ENCODE measurements at regions not wholly inside any gene's neighbourhood (a gene's known extent, or its start where the extent isn't known, plus 50 kb on each side); places are given as distances from the start of the nearest gene placed in this dataset.

DNA sequence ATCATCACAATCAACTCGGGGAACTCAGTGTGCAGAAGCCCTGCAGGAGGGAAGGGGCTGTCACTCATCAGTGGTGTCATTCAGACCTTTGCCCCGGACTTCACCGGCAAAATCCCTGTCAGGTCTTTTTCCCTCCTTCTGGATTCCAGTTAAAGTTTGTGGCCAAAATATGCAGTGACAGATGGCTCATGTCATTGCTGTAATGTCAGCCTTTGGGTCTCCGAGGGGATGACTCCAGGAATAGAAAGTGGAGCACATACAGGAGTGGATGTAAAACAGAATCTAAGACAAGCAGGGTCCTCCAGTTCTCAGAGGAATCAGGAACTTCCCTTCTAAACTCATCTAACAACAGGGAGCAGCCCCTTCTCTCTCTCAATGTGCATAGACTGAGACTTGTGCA lies 130.3 kb upstream of the RASSF8 start:
- H3K4me3 ChIP-seq (ENCODE audit: low read depth in 1 of 3, low read length in 3 of 3): no peak overlapping the region
- WGBS: 27% methylated on average over 4 of the region's 4 CpGs
- DNase-seq (ENCODE audit: low spot score): no peak

DNA sequence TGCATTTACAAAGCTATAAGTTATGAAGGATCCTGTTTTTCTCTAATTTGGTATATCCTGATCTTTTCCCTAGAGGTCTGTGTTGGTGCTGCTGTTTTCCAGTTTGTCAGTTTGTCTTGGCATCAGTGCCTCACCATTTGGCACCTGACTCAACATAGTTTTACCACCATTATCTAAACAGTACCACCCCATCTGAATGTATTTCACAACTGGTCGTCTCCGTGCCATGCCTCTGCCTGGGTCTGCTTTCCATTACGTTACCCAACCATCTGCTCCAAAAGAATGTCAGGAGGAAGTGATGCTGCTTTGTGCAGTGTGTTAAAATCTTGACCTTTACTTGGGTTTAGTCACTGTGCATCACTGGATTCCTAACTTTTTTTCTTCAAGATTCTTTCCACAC lies 129.3 kb upstream of the RASSF8 start:
- DNase-seq (ENCODE audit: low spot score): no peak

More for the DNA sequence above, 130.3 kb upstream of the RASSF8 start:
- Histone ChIP-seq H3K9me3 (ENCODE audit: control insufficient read depth in 4 of 4, low read length in 3 of 4) (no peaks in the 10 kb centered on the region), H3K4me1 (ENCODE audit: control insufficient read depth in 4 of 4, insufficient read depth in 4 of 4, low read length in 3 of 4) (no peaks in the 10 kb centered on the region), H3K9ac (ENCODE audit: low read depth in 1 of 2, low read length in 2 of 2) (no peak overlapping the region), H3K27ac (ENCODE audit: low read depth in 1 of 2, low read length in 2 of 2) (no peak overlapping the region), H3K36me3 (ENCODE audit: control insufficient read depth in 4 of 4, insufficient read depth in 3 of 4, low read depth in 1 of 4, low read length in 3 of 4) (no peaks in the 10 kb centered on the region), H3K27me3 (ENCODE audit: control insufficient read depth in 4 of 4, insufficient read depth in 4 of 4, low read length in 3 of 4) (peaks cover 0 to 3% (median 0%) of the 10 kb centered on the region in 4 donors)
- TF ChIP-seq FOXA2 (IDR thresholded peaks at IDR 0.05): no peak
- TF ChIP-seq, protein P1, sequence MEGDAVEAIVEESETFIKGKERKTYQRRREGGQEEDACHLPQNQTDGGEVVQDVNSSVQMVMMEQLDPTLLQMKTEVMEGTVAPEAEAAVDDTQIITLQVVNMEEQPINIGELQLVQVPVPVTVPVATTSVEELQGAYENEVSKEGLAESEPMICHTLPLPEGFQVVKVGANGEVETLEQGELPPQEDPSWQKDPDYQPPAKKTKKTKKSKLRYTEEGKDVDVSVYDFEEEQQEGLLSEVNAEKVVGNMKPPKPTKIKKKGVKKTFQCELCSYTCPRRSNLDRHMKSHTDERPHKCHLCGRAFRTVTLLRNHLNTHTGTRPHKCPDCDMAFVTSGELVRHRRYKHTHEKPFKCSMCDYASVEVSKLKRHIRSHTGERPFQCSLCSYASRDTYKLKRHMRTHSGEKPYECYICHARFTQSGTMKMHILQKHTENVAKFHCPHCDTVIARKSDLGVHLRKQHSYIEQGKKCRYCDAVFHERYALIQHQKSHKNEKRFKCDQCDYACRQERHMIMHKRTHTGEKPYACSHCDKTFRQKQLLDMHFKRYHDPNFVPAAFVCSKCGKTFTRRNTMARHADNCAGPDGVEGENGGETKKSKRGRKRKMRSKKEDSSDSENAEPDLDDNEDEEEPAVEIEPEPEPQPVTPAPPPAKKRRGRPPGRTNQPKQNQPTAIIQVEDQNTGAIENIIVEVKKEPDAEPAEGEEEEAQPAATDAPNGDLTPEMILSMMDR (IDR thresholded peaks at IDR 0.05; ENCODE audit: low read depth, low read length, missing input control): no peak
- no peak for TF ChIP-seq NR2F2 (IDR thresholded peaks at IDR 0.05)
- TF ChIP-seq EGR1 (IDR thresholded peaks at IDR 0.05; ENCODE audit: low read depth in 2 of 2): no peak
- TF ChIP-seq YY1 (IDR thresholded peaks at IDR 0.05): no peak
- TF ChIP-seq RAD21 (IDR thresholded peaks at IDR 0.05): no peak
- TF ChIP-seq ATF3 (IDR thresholded peaks at IDR 0.05): no peak
- no peak for TF ChIP-seq JUND (IDR thresholded peaks at IDR 0.05)
- no peak for TF ChIP-seq HNF4A (conservative IDR thresholded peaks at IDR 0.05)
- TF ChIP-seq HNF4G (IDR thresholded peaks at IDR 0.05): no peak
- TF ChIP-seq GABPA (IDR thresholded peaks at IDR 0.05 in 1 of 2, conservative IDR thresholded peaks at IDR 0.05 in 1 of 2): no peak
- no peak for TF ChIP-seq TAF1 (conservative IDR thresholded peaks at IDR 0.05)
- TF ChIP-seq RXRA (IDR thresholded peaks at IDR 0.05): no peak
- TF ChIP-seq ZBTB33 (IDR thresholded peaks at IDR 0.05): no peak
- TF ChIP-seq FOXA1 (IDR thresholded peaks at IDR 0.05): no peak
- no peak for TF ChIP-seq SP1 (IDR thresholded peaks at IDR 0.05)
- no peak for TF ChIP-seq MAX (IDR thresholded peaks at IDR 0.05)

More for the DNA sequence above, 129.3 kb upstream of the RASSF8 start:
- H3K36me3 ChIP-seq (ENCODE audit: control insufficient read depth in 4 of 4, insufficient read depth in 3 of 4, low read depth in 1 of 4, low read length in 3 of 4): no peaks in the 10 kb centered on the region
- H3K4me1 ChIP-seq (ENCODE audit: control insufficient read depth in 4 of 4, insufficient read depth in 4 of 4, low read length in 3 of 4): no peaks in the 10 kb centered on the region
- H3K9me3 ChIP-seq (ENCODE audit: control insufficient read depth in 4 of 4, low read length in 3 of 4): no peaks in the 10 kb centered on the region
- TF ChIP-seq, protein P1 (IDR thresholded peaks at IDR 0.05; ENCODE audit: low read depth, low read length, missing input control): no peak
- peak in 1 of 2 donors; percentile 52 for TF ChIP-seq GABPA (IDR thresholded peaks at IDR 0.05 in 1 of 2, conservative IDR thresholded peaks at IDR 0.05 in 1 of 2)
- H3K9ac ChIP-seq (ENCODE audit: low read depth in 1 of 2, low read length in 2 of 2): no peak overlapping the region
- H3K27me3 ChIP-seq (ENCODE audit: control insufficient read depth in 4 of 4, insufficient read depth in 4 of 4, low read length in 3 of 4): peaks cover 0 to 3% (median 0%) of the 10 kb centered on the region in 4 donors
- no peak overlapping the region for H3K4me3 ChIP-seq (ENCODE audit: low read depth in 1 of 3, low read length in 3 of 3)
- 37% methylated on average over 3 of the region's 3 CpGs for WGBS
- H3K27ac ChIP-seq (ENCODE audit: low read depth in 1 of 2, low read length in 2 of 2): no peak overlapping the region

Measured in liver (tissue), 8 donors.